ENCODE measurements at regions not wholly inside any gene's neighbourhood (a gene's known extent, or its start where the extent isn't known, plus 50 kb on each side); places are given as distances from the start of the nearest gene placed in this dataset.
"Not testable (repeated sequence)": the region's sequence is repeated elsewhere in the genome, so short reads cannot be mapped to it uniquely, and the experiment has no call there.

GRCh38 chr21:9705455-9705854 is 815.9 kb upstream of the TPTE start:
- TF ChIP-seq CTCF (IDR thresholded peaks at IDR 0.05; ENCODE audit: insufficient read depth, low read length); POLR2AphosphoS5 (IDR thresholded peaks at IDR 0.05; ENCODE audit: low read depth); REST (IDR thresholded peaks at IDR 0.05; ENCODE audit: insufficient replicate concordance, low read depth): not testable (repeated sequence)

All from HL-60 (cell line).